ENCODE measurements at regions not wholly inside any gene's neighbourhood (a gene's known extent, or its start where the extent isn't known, plus 50 kb on each side); places are given as distances from the start of the nearest gene placed in this dataset.

DNA sequence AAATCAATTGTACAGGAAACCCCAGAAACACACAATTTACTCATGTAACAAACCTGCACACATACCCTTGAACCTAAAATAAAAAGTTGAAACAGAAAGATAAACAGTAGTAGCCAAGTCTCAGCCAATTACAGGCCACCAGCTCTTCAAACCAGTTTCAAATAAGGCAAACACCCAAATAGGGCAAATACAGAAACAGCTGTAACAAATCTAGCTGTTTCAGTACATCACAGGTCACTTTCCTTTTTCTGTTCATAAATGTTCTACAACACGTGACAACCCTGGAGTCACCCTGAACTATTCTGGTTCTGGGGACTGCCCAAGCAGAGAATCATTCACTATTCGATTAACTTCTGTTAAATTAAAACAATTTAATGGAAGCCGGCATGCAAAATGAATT lies 329.0 kb downstream of the GJA1 start:
- H3K4me1 Mint-ChIP-seq (ENCODE audit: low read depth, unreplicated experiment), result no peaks in the 10 kb centered on the region

DNA sequence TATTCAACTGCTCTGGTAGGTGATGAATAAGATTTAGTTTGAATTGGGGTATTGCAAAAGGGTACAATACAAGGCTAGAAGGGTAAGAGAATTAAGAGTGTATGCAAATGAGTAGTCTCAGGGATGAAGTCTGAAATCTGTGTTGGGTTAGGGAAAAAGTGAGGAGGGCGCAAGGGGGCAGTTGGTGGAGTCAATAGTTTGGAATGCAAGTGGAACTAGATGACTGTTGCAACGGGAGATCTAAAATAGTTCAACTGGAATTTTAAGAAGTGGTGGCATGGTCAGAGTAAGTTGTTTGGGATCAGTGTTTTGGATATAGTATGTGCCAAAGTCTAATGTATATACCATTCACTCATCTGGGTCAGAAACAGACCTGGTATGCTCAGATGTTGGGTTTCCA lies 329.6 kb downstream of the GJA1 start:
- Mint-ChIP-seq H3K4me1 (ENCODE audit: low read depth, unreplicated experiment) (no peaks in the 10 kb centered on the region), H3K27me3 (ENCODE audit: unreplicated experiment) (no peaks in the 10 kb centered on the region), H3K36me3 (ENCODE audit: unreplicated experiment) (peaks cover 5% of the 10 kb centered on the region), H3K27ac (ENCODE audit: unreplicated experiment) (no peak overlapping the region), H3K9me3 (ENCODE audit: unreplicated experiment) (no peaks in the 10 kb centered on the region), H3K4me3 (ENCODE audit: unreplicated experiment) (no peak overlapping the region)
- DNase-seq, result no peak
- TF ChIP-seq, protein P1, sequence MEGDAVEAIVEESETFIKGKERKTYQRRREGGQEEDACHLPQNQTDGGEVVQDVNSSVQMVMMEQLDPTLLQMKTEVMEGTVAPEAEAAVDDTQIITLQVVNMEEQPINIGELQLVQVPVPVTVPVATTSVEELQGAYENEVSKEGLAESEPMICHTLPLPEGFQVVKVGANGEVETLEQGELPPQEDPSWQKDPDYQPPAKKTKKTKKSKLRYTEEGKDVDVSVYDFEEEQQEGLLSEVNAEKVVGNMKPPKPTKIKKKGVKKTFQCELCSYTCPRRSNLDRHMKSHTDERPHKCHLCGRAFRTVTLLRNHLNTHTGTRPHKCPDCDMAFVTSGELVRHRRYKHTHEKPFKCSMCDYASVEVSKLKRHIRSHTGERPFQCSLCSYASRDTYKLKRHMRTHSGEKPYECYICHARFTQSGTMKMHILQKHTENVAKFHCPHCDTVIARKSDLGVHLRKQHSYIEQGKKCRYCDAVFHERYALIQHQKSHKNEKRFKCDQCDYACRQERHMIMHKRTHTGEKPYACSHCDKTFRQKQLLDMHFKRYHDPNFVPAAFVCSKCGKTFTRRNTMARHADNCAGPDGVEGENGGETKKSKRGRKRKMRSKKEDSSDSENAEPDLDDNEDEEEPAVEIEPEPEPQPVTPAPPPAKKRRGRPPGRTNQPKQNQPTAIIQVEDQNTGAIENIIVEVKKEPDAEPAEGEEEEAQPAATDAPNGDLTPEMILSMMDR (IDR thresholded peaks at IDR 0.05; ENCODE audit: partially characterized antibody, unreplicated experiment), result no peak

More for the DNA sequence above, 329.0 kb downstream of the GJA1 start:
- no peaks in the 10 kb centered on the region for H3K27me3 Mint-ChIP-seq (ENCODE audit: unreplicated experiment)
- H3K27ac Mint-ChIP-seq (ENCODE audit: unreplicated experiment), result no peak overlapping the region
- no peaks in the 10 kb centered on the region for H3K9me3 Mint-ChIP-seq (ENCODE audit: unreplicated experiment)
- H3K4me3 Mint-ChIP-seq (ENCODE audit: unreplicated experiment), result no peak overlapping the region
- DNase-seq, result no peak
- H3K36me3 Mint-ChIP-seq (ENCODE audit: unreplicated experiment), result peaks cover 5% of the 10 kb centered on the region
- TF ChIP-seq, protein P1 (IDR thresholded peaks at IDR 0.05; ENCODE audit: partially characterized antibody, unreplicated experiment), result no peak

DNA sequence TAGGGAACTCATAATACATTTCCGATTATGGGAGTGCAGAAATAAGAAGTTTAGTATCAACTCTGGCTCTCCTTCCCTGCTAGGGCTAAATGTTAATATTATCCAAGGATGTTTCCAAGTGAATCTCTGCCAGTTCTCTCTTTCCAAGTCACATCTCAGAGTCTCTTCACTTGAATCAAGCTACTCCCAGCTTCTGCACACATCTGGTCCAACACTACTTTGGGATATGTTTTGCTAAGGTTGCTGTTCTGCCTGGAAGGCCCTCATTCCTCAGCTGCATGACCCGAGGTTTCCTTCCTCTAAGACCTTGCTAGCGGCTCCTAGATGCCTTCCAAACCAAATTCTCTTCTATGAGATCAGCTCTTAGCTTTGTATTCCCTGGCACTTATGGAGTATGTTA lies 331.8 kb downstream of the GJA1 start:
- Mint-ChIP-seq H3K4me3 (ENCODE audit: unreplicated experiment) (no peak overlapping the region), H3K27ac (ENCODE audit: unreplicated experiment) (no peak overlapping the region), H3K27me3 (ENCODE audit: unreplicated experiment) (no peaks in the 10 kb centered on the region), H3K9me3 (ENCODE audit: unreplicated experiment) (no peaks in the 10 kb centered on the region), H3K4me1 (ENCODE audit: low read depth, unreplicated experiment) (no peaks in the 10 kb centered on the region), H3K36me3 (ENCODE audit: unreplicated experiment) (no peaks in the 10 kb centered on the region)
- no peak for DNase-seq
- TF ChIP-seq, protein P1 (IDR thresholded peaks at IDR 0.05; ENCODE audit: partially characterized antibody, unreplicated experiment), result no peak

DNA sequence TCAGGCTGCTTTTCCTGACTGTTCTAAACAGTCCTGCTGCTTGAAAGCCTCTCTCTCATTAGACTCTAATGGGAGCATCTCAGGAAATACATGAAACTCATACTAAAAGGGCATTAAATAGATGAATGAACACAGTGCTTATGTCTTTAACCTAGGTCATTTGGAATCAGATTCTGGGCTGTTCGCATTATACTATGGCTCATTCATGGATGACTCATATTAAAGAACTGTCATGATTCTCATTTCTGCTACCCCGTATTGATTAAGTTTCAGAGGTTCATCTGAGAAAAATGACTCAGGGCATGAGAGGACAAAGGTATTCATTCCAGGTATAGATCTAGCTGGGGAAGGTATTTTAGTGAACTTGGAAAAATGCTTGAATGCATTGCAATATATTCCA lies 335.5 kb downstream of the GJA1 start:
- Mint-ChIP-seq H3K36me3 (ENCODE audit: unreplicated experiment) (no peaks in the 10 kb centered on the region), H3K27ac (ENCODE audit: unreplicated experiment) (no peak overlapping the region), H3K27me3 (ENCODE audit: unreplicated experiment) (no peaks in the 10 kb centered on the region), H3K9me3 (ENCODE audit: unreplicated experiment) (no peaks in the 10 kb centered on the region), H3K4me1 (ENCODE audit: low read depth, unreplicated experiment) (peaks cover 10% of the 10 kb centered on the region), H3K4me3 (ENCODE audit: unreplicated experiment) (no peak overlapping the region)
- no peak for DNase-seq
- TF ChIP-seq, protein P1 (IDR thresholded peaks at IDR 0.05; ENCODE audit: partially characterized antibody, unreplicated experiment), result no peak

DNA sequence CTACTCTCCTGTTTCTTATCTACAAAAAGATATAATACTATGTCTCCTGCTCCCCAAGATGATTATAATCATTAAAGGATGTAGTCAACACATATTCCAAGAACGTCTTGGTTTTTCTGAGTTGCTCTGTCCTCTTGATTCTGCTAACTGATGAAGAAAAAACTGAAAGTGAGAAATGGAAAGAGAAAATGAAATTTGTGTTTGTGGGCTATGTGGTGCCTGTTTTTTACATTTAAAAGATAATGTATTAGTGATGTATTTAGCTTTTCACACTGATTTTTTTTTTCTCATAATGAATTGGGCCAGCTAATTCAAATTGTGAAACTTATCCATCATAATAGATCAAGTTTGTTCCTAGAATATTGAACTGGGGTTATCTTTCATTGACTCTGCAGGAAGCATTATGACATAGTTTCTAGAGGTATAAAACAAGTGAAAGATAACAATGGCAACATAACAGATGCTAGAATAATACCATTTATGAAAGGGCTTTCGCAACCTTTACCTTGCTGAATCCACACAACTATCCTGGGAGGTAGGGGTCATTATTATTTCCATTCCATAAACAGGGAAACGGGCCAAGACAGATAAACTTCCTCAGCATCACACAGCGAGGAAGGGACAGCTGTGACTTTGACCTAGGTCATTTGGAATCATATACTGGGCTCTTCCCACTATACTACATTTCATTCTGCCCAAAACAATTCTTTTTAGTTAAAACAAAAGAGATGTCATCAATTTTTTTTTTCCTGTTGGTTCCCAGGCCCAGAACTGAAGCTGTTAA lies 336.7 kb downstream of the GJA1 start:
- no peak overlapping the region for H3K27ac Mint-ChIP-seq (ENCODE audit: unreplicated experiment)
- H3K9me3 Mint-ChIP-seq (ENCODE audit: unreplicated experiment), result no peaks in the 10 kb centered on the region
- peaks cover 10% of the 10 kb centered on the region for H3K4me1 Mint-ChIP-seq (ENCODE audit: low read depth, unreplicated experiment)
- H3K4me3 Mint-ChIP-seq (ENCODE audit: unreplicated experiment), result no peak overlapping the region
- no peaks in the 10 kb centered on the region for H3K36me3 Mint-ChIP-seq (ENCODE audit: unreplicated experiment)
- TF ChIP-seq, protein P1 (IDR thresholded peaks at IDR 0.05; ENCODE audit: partially characterized antibody, unreplicated experiment), result no peak
- H3K27me3 Mint-ChIP-seq (ENCODE audit: unreplicated experiment), result no peaks in the 10 kb centered on the region
- no peak for DNase-seq
